Midbrain (tissue), 1 donor: ENCODE measurements at regions not wholly inside any gene's neighbourhood (a gene's known extent, or its start where the extent isn't known, plus 50 kb on each side); places are given as distances from the start of the nearest gene placed in this dataset.
"Not testable (repeated sequence)": the region's sequence is repeated elsewhere in the genome, so short reads cannot be mapped to it uniquely, and the experiment has no call there.

ENCODE experiments used
- DNase-seq: peaks from one replicate; lab custom pipeline; 2025; lab: John Stamatoyannopoulos, UW

- peak; percentile 12 for DNase-seq
Measured at GRCh38 chr1:67947114-67947513, 103.3 kb downstream of the DIRAS3 start.

- DNase-seq = no peak
Measured at GRCh38 chr1:67945733-67946374, 104.6 kb downstream of the DIRAS3 start.

- no peak for DNase-seq
Measured at GRCh38 chr1:67942274-67942673, 108.2 kb downstream of the DIRAS3 start.

GRCh38 chr1:67941746-67942145, 108.5 kb upstream of the GNG12 start:
- DNase-seq = no peak

GRCh38 chr1:67941155-67941554, 107.9 kb upstream of the GNG12 start:
- DNase-seq = no peak

- DNase-seq = no peak
Measured at GRCh38 chr1:67939942-67940341, 106.7 kb upstream of the GNG12 start.

GRCh38 chr1:67939186-67939743, 106.0 kb upstream of the GNG12 start:
- no peak for DNase-seq

GRCh38 chr1:67937651-67938050, 104.4 kb upstream of the GNG12 start:
- no peak for DNase-seq

GRCh38 chr1:67937010-67937409, 103.7 kb upstream of the GNG12 start:
- no peak for DNase-seq

GRCh38 chr1:67935560-67935959, 102.3 kb upstream of the GNG12 start:
- DNase-seq = no peak

- no peak for DNase-seq
Measured at GRCh38 chr1:67931198-67931597, 97.9 kb upstream of the GNG12 start.

GRCh38 chr1:67923074-67923473, 89.8 kb upstream of the GNG12 start:
- DNase-seq = no peak

GRCh38 chr1:67921725-67922489, 88.6 kb upstream of the GNG12 start:
- DNase-seq = no peak

- no peak for DNase-seq
Measured at GRCh38 chr1:67919274-67920072, 86.2 kb upstream of the GNG12 start.

- no peak for DNase-seq
Measured at GRCh38 chr1:67918067-67918466, 84.8 kb upstream of the GNG12 start.

GRCh38 chr1:67917006-67917405, 83.7 kb upstream of the GNG12 start:
- no peak for DNase-seq

- DNase-seq = no peak
Measured at GRCh38 chr1:67916140-67916886, 83.0 kb upstream of the GNG12 start.

- DNase-seq = no peak
Measured at GRCh38 chr1:67909776-67910175, 76.5 kb upstream of the GNG12 start.

GRCh38 chr1:67908250-67908936, 75.1 kb upstream of the GNG12 start:
- no peak for DNase-seq

GRCh38 chr1:67907467-67907866, 74.2 kb upstream of the GNG12 start:
- not testable (repeated sequence) for DNase-seq

- DNase-seq = not testable (repeated sequence)
Measured at GRCh38 chr1:67906015-67906414, 72.7 kb upstream of the GNG12 start.
